ENCODE measurements at regions not wholly inside any gene's neighbourhood (a gene's known extent, or its start where the extent isn't known, plus 50 kb on each side); places are given as distances from the start of the nearest gene placed in this dataset.

- no peaks in the 10 kb centered on the region for H4K20me1 ChIP-seq (ENCODE audit: control insufficient read depth, extremely low read depth, insufficient read depth, low read length)
- H3K27ac ChIP-seq (ENCODE audit: insufficient read depth, low read length): no peak overlapping the region
- no peaks in the 10 kb centered on the region for H3K27me3 ChIP-seq (ENCODE audit: control insufficient read depth, insufficient read depth, low read length)
- no peak overlapping the region for H3K4me3 ChIP-seq (replicated peaks in 1 of 4; ENCODE audit: control extremely low read depth in 1 of 4, insufficient read depth in 1 of 4, low read depth in 3 of 4, low read length in 4 of 4)
- no peak overlapping the region for H2AFZ ChIP-seq (ENCODE audit: low read length)
- no peak for DNase-seq (ENCODE audit: low read depth in 2 of 2)
- no peak overlapping the region for H3K4me2 ChIP-seq (ENCODE audit: extremely low read depth, insufficient read depth, low read length)
- no peak overlapping the region for H3K9ac ChIP-seq (ENCODE audit: insufficient read depth, low read length)
- TF ChIP-seq CTCF (conservative IDR thresholded peaks at IDR 0.05 in 1 of 2, IDR thresholded peaks at IDR 0.05 in 1 of 2; ENCODE audit: low read depth in 1 of 2, low read length in 2 of 2) (no peak), EZH2 (IDR thresholded peaks at IDR 0.05; ENCODE audit: low read length, missing control alignments) (no peak)
- H3K36me3 ChIP-seq (ENCODE audit: control insufficient read depth, insufficient read depth, low read length): no peaks in the 10 kb centered on the region
- no peaks in the 10 kb centered on the region for H3K4me1 ChIP-seq (ENCODE audit: control insufficient read depth, extremely low read depth, insufficient read depth, low read length)
- H3K9me3 ChIP-seq (ENCODE audit: control insufficient read depth, insufficient read depth, low read depth, low read length): no peaks in the 10 kb centered on the region
- H3K79me2 ChIP-seq (ENCODE audit: control insufficient read depth, insufficient read depth, low read length): no peaks in the 10 kb centered on the region
These were observed 423.9 kb upstream of the MYT1L start for GRCh38 chr2:2754940-2755339.

GRCh38 chr2:2751715-2752315 is 420.7 kb upstream of the MYT1L start:
- Histone ChIP-seq H4K20me1 (ENCODE audit: control insufficient read depth, extremely low read depth, insufficient read depth, low read length) (no peaks in the 10 kb centered on the region), H3K27ac (ENCODE audit: insufficient read depth, low read length) (no peak overlapping the region), H3K27me3 (ENCODE audit: control insufficient read depth, insufficient read depth, low read length) (no peaks in the 10 kb centered on the region), H3K4me1 (ENCODE audit: control insufficient read depth, extremely low read depth, insufficient read depth, low read length) (no peaks in the 10 kb centered on the region), H3K9me3 (ENCODE audit: control insufficient read depth, insufficient read depth, low read depth, low read length) (no peaks in the 10 kb centered on the region), H3K9ac (ENCODE audit: insufficient read depth, low read length) (no peak overlapping the region), H3K79me2 (ENCODE audit: control insufficient read depth, insufficient read depth, low read length) (no peaks in the 10 kb centered on the region), H3K4me3 (replicated peaks in 1 of 4; ENCODE audit: control extremely low read depth in 1 of 4, insufficient read depth in 1 of 4, low read depth in 3 of 4, low read length in 4 of 4) (no peak overlapping the region), H3K4me2 (ENCODE audit: extremely low read depth, insufficient read depth, low read length) (no peak overlapping the region), H2AFZ (ENCODE audit: low read length) (no peak overlapping the region), H3K36me3 (ENCODE audit: control insufficient read depth, insufficient read depth, low read length) (no peaks in the 10 kb centered on the region)
- no peak for TF ChIP-seq EZH2 (IDR thresholded peaks at IDR 0.05; ENCODE audit: low read length, missing control alignments)
- no peak for TF ChIP-seq CTCF (conservative IDR thresholded peaks at IDR 0.05 in 1 of 2, IDR thresholded peaks at IDR 0.05 in 1 of 2; ENCODE audit: low read depth in 1 of 2, low read length in 2 of 2)
- DNase-seq (ENCODE audit: low read depth in 2 of 2): no peak

- no peaks in the 10 kb centered on the region for H3K9me3 ChIP-seq (ENCODE audit: control insufficient read depth, insufficient read depth, low read depth, low read length)
- no peak overlapping the region for H2AFZ ChIP-seq (ENCODE audit: low read length)
These were observed 420.0 kb upstream of the MYT1L start for GRCh38 chr2:2750867-2751714.

More at GRCh38 chr2:2750867-2751714, 420.0 kb upstream of the MYT1L start:
- H3K79me2 ChIP-seq (ENCODE audit: control insufficient read depth, insufficient read depth, low read length): no peaks in the 10 kb centered on the region
- H3K27me3 ChIP-seq (ENCODE audit: control insufficient read depth, insufficient read depth, low read length): no peaks in the 10 kb centered on the region
- no peak for DNase-seq (ENCODE audit: low read depth in 2 of 2)
- no peaks in the 10 kb centered on the region for H4K20me1 ChIP-seq (ENCODE audit: control insufficient read depth, extremely low read depth, insufficient read depth, low read length)
- no peak overlapping the region for H3K27ac ChIP-seq (ENCODE audit: insufficient read depth, low read length)
- no peak for TF ChIP-seq EZH2 (IDR thresholded peaks at IDR 0.05; ENCODE audit: low read length, missing control alignments)
- TF ChIP-seq CTCF (conservative IDR thresholded peaks at IDR 0.05 in 1 of 2, IDR thresholded peaks at IDR 0.05 in 1 of 2; ENCODE audit: low read depth in 1 of 2, low read length in 2 of 2): no peak
- no peak overlapping the region for H3K4me2 ChIP-seq (ENCODE audit: extremely low read depth, insufficient read depth, low read length)
- no peaks in the 10 kb centered on the region for H3K36me3 ChIP-seq (ENCODE audit: control insufficient read depth, insufficient read depth, low read length)
- H3K4me1 ChIP-seq (ENCODE audit: control insufficient read depth, extremely low read depth, insufficient read depth, low read length): no peaks in the 10 kb centered on the region
- H3K9ac ChIP-seq (ENCODE audit: insufficient read depth, low read length): no peak overlapping the region
- H3K4me3 ChIP-seq (replicated peaks in 1 of 4; ENCODE audit: control extremely low read depth in 1 of 4, insufficient read depth in 1 of 4, low read depth in 3 of 4, low read length in 4 of 4): no peak overlapping the region

Data from fibroblast of lung (primary cell).